ENCODE measurements at regions not wholly inside any gene's neighbourhood (a gene's known extent, or its start where the extent isn't known, plus 50 kb on each side); places are given as distances from the start of the nearest gene placed in this dataset.
"Not testable (repeated sequence)": the region's sequence is repeated elsewhere in the genome, so short reads cannot be mapped to it uniquely, and the experiment has no call there.

DNA sequence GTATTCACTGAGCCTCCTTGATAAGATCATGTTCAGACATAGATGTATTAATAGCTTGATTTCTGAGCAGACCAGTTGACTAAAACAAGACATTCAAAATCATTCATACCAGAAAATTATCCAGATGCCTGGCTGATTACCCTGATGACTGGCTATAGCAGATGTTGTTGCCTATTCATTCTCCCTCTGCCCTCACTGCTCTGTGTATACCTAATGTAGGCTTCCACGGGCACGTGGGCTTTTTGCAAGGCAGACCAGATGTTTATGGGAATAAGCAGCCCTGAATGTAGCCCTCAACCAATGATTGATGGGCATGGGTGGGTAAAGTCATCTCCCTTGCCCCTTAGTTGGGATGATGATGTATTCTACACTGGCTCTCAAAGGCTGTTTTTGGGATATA is 289.1 kb downstream of the MBD2 start:
- DNase-seq (ENCODE audit: low spot score), result no peak

DNA sequence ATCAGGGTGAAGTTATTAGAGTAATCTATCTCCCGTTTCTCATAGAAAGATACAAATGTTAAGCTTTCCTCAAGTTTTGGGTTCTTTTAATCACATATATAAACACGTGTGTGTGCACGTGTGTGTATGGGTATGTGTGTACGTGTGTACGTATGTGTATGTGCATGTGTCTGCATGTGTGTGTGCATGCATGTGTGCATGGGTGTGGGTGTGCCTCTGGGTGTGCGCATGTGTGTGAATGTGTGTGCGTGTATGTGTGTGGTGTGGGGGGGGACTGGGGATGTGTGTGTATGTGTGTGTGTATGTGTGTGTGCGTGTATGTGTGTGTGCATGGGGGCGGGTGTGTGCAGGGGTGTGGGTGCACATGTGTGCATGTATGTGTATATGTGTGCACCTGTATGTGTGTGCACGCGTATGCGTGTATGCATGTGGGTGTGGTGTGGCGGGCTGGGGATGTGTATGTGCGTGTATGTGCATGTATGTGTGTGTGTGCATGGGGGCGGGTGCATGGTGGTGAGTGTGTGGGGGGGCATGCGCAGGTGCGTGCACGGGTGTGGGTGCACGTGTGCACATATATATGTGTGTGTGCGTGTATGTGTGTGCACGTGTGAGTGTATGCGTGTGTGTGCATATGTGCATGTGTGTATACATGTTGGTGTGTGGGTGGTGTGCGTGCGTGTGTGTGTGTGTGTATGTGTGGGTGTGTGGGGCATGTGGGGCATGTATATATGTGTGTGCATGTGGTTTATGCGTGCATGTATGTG is 304.0 kb downstream of the MBD2 start:
- DNase-seq (ENCODE audit: low spot score), result no peak

DNA sequence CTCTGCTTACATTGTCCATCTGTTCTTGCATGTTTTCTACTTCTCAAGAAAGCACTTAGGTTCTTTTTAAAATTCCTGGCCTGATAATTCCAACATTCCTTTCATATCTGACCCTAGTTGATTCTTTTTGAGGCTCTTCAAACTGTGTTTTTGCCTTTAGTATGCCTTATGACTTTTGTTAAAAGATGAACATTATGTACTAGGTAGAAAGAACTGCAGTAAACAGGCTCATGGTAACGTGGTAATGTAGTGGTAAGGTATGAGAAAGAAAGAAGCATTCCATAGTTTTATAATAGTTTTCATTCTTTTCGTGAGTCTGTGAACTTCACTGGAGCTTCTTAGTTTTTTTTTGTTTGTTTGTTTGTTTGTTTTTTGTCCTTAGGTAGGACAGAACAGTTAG is 306.4 kb downstream of the MBD2 start:
- DNase-seq (ENCODE audit: low spot score), result no peak

DNA sequence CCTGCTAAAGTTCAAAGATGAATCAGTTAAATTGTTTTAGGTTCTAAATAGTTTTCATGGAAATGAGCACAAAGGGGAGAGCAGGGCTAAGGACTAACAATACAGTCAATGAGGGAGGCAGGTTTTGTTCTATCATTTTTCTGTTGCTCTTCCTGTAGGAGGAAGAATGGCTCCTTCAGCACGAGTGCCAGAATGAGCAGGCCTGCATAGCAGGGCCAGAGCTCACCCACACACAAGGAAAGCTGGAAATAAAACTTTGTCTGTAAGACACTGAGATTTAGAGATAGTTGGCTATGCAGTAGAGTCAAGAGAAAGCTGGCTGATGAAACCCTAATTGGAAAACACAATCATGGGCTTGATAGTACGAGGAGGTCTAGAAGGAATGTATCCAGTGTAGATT is 313.3 kb downstream of the MBD2 start:
- DNase-seq (ENCODE audit: low spot score), result no peak

DNA sequence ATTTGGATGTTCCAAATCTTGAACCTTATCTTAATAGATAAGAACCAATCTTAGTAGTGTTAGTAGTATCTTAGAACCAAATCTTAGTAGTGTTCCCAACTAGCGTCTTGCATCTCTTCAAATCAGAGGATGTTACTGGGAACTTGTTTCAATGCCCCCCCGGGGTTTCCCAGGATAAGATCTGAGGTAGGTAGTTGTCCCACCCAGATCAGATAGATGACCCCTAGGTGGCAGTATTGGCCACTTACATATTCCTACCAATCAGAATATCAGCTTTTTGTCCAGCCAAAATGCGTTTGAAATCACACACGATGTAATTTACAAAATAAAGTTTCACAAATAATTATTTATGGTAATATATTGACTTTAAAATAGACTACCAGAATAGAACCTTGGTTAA is 314.8 kb downstream of the MBD2 start:
- no peak for DNase-seq (ENCODE audit: low spot score)

DNA sequence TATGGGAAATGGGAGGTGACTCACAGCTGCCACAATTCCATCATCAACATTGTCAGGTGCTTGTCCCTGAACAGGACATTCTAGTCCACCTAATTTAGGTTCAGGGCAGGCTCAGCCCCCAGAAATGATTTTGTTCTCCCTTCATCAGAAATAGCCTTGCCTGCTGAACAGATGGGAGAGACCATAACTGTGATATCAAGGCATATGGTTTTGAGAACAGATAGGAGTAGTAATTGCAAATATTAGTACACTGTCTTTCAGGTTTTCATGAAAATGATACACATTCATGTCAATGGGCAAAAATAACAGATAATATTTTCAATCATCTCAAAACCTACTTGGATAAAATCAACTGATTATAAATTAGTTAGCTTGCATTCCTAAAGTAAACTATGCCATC is 316.5 kb downstream of the MBD2 start:
- DNase-seq (ENCODE audit: low spot score), result no peak

DNA sequence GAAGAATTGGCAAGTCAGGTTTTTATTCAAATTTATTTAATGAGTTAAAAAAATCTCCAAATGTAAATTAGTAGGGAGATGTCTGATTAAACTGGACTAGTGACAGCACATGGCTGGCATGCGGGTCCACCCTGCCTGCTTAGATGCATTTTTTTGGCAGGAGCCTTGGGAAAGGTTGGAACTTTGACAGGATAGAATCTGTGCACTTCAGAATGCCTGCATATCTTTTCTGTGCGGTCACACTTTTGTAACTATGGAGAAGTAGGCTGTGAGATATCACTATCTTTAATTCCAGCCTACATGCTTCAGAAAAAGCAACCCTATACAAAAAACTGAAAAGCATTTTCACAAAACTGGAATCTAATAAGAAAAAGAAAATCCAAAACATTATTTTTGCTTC is 317.8 kb downstream of the MBD2 start:
- peak; percentile 68 for DNase-seq (ENCODE audit: low spot score)

DNA sequence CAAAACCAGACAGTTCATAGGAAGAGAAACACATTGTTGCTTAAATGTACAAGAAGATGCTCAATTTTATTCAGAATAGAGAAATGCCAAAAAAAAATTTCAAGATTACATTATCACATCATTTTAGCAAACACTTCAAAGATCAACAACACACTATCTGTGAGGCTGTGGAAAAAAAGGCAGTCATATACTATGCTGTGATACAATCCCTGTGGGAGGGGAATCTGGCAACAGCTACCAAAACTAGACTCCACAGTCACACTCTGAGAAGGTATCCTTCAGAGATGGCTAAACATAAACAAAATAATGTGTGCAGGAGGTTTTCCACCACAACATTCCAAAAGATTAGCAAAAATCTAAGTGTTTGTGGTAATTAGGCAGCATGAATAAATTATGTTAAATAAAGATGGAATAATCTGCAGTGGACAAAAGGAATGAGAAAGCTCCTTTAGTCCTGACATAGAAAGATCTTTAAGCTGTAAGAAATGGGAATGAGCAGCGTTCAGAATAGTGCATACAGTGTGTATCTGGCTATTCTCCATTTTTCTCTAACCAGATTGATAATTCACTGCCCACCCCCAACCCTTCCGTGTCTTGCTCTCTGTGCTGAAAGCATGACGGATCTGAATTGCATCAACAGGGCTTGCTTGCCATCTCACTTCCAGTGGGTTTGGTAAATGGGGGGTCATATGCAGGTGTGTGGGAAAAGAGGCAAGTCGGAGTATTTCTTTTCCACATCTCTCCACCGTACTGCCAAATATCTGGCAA is 329.6 kb downstream of the MBD2 start:
- no peak for DNase-seq (ENCODE audit: low spot score)

DNA sequence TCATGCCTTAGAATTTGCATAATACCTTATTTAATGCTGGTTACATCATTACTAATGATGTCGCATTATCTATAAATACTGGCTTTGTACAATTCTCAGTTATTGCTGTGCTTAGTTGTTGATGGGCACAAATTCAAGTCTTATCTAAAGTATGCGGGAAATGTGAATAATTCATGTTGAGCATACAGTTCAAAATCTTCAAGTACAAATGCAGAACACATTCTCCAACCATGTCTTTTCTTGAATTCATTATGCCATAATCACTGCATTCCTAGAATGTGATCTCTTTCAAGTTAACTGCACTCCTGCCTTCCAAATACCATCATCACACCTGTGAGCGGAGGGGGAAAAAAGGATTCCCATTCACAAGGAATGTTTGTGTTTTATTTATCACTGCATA is 337.0 kb downstream of the MBD2 start:
- no peak for DNase-seq (ENCODE audit: low spot score)

DNA sequence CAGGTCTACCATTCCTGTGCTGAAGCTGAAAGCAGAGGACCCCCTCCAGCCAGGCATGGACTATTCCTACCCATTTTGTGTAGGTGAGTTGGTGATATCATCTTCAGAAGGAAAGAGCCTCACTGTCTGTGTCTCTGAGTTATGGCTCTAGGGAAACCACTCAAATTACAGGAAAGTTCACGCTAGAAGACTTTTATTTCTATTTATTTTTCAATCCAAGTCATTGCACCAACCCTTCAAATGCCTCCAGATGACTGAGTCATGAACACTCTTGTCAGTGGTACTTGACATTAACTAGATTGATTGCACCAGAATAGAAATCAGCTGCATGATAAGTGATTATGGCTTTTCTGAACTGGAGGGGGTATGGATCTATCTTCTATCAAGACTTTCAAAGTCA is 338.4 kb downstream of the MBD2 start:
- no peak for DNase-seq (ENCODE audit: low spot score)

DNA sequence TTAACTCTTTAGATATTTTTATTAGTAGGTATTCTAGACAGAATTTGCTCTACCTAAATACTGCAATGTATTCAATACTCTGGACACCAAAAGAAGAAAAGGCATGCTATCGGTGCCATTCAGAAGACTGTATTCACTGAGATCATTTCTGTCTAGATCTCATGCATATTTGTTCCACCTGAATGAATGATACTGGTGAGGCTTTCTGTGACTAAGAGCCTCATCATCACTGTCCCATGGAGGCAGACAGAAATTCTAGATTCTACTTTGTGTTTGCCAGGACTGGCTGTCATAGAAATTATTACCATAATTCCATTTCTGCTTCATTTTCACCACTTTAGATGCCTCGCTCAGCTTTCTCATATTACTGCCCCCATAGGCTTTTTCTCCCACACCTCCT is 340.7 kb downstream of the MBD2 start:
- DNase-seq (ENCODE audit: low spot score), result no peak

DNA sequence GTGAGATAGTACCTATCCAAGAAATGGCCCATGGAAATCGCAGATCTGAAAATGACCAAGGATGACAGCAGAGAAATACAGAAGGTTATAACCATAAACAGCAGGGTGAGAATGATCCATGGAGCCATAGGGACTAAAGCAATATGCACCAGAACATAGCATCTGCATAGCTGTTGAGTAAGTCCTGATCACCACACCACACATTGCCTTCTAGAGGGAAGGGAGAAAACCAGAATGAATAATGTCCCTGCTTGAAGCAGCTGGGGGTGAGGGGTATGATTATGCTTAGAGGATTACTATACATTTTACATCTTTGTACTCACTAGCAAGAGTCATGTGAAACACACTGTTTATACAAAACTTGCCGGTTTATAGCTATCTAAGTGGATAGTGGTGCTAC is 350.4 kb downstream of the MBD2 start:
- DNase-seq (ENCODE audit: low spot score), result no peak

DNA sequence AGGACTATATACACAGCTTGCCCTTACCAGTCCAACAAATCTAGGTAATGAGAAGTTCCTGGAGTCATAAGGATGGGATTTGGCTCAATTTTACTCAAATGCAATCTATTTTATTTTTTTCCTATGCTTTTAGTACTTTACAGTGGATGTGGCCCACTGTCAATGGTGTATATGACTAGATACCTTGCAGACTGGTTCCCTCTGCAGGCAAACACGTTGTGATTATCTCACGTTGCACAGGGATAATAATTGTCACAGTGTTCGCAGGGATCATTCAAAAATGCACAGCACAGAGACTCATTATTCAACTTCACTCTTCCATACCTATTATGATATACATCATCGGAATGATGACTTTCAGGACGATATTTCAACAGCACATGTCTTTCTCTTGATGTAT is 359.7 kb downstream of the MBD2 start:
- DNase-seq (ENCODE audit: low spot score), result no peak

DNA sequence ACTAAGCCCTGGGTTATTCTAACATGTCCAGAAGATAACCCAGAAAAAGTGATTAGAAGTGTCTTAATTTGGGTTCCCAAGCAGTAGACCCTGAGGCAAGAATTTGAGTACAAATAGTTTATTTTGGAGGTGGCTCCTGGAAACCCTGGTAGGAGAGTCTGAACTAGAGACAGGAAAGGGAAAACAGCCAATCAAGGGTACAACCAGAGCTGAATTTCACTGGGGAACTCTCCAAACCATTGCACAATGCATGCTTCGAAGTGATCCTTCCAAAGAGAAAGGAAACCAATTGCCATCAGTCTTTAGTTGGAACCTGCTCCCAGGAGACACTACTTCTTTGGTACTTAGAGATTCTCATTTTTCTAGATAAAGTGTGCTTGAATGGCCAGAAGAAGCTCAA is 361.5 kb downstream of the MBD2 start:
- DNase-seq (ENCODE audit: low spot score), result no peak

DNA sequence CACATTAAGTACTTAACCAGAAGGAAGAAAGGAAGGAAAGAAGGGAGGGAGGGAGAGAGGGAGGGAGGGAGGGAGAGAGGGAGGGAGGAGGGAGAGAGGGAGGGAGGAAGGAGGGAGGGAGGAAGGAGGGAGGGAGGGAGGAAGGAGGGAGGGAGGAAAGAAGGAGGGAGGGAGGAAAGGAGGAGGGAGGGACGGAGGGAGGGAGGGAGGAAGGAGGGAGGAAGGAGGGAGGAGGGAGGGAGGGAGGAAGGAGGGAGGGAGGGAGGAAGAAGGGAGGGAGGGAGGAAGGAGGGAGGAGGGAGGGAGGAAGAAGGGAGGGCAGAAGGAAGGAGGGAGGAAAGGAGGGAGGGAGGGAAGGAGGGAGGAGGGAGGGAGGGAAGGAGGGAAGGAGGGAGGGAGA is 363.3 kb downstream of the MBD2 start:
- DNase-seq (ENCODE audit: low spot score), result no peak

DNA sequence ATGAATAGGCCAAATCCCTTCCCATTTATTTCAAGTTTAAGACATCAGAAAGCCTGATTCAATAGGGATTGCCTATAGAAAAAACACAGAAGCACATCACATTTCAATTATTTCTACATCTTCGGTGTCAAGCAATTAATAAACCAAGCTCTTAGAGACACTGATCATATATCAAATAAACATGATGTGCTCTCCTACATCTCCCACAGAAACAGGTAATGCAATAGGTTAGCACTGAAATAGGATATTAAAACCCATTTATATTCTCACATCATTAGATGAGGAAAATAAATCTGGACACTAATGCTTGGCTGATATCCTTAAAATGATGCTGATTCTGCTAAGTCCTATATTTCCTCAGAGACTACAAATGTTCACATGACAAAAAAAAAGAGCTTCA is 364.7 kb downstream of the MBD2 start:
- DNase-seq (ENCODE audit: low spot score), result no peak

DNA sequence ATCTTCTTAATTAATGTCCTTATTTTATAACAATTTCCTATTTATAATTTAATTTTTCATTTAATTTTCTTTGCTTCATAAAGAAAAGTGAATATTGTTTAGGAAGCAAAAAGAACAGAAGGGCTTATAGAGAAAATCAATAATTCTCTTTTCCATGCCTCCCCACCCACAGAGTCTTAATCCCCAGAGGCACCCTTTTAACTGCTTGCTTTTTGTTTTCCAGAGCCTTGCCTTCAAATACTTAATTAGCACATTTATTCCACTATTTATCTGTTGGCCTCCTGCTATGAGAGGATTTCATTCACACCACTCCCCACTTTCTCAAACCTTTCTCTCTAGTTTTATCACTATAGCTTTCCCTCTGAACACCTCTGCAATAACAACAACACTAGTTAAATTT is 373.6 kb downstream of the MBD2 start:
- DNase-seq (ENCODE audit: low spot score), result no peak

DNA sequence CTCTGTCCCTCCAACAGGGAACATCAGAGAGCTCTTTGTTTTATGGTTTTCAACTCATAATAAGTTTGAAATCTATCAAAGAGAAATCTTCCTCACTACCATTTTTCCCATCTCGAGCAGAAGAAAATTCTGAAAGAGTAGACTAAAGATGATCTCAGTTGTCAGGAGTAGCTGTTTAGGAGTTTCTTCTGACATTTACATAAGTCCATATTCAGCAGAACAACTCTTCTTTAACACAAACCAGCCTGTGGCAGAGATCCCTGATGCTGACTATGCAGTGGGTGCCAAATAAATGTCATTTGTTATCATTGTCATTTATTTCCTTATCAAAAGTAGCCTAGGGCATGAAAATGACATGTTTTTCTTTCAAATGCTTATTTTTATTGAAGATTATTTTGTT is 380.7 kb downstream of the MBD2 start:
- DNase-seq (ENCODE audit: low spot score), result no peak

DNA sequence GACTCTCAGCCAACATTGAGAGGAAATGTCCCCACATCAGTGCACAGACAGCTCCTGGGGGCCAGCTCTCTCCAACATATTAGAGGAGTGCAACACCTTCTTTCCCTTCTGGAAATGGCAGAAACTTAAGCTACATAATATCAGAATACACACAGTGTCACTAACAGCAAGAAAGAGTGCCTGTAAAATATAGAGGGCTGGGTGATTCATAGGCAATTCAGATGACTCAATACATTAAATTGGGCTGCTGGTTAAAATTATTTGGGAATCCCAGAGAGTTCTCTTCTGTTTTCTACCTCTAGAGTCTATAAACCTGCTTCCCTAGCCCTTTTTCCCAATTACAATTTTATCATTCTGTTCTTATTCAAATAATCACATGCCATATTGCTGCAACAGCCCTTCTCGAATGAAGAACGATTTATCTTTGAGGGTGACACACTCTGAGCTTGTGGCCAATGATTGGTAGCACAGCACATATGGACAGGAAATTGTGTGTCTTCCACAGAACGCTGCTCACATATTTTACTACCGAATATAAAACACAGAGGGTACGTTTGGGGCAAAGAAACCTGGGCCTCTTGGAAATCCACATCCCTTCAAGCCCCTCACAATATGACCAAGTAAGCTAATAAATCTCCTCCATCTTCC is 381.2 kb downstream of the MBD2 start:
- no peak for DNase-seq (ENCODE audit: low spot score)

DNA sequence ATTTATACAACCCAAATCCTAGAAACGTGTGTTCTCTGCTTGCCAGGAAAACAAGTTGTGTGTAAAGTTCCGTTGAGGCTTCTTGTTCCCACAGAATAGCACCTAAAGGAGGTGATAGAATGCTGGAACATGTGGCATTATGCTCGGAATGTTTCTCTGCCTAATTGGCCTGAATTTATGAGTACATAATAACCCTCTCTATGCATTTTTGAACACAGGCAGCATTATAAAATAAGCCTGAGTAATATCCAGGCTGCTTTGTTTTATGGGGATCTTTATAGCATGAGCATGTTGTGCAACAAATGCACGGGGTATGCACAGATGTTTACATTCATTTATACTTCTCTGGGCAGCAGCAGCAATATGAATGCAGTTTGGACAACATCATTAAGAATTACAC is 385.7 kb downstream of the MBD2 start:
- peak; percentile 3 for DNase-seq (ENCODE audit: low spot score)

DNA sequence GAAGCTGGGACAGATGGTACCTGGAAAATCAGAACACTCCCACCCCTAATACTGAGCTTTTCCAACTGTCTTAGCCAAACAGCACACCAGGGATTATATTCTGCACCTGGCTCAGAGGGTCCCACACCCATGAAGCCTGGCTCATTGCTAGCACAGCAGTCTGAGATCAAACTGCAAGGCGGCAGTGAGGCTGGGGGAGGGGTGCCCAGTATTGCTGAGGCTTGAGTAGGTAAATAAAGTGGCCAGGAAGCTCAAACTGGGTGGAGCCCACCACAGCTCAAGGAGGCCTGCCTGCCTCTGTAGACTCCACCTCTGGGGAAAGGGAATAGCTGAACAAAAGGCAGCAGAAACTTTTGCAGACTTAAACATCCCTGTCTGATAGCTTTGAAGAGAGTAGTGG is 403.3 kb downstream of the MBD2 start:
- not testable (repeated sequence) for DNase-seq (ENCODE audit: low spot score)

DNA sequence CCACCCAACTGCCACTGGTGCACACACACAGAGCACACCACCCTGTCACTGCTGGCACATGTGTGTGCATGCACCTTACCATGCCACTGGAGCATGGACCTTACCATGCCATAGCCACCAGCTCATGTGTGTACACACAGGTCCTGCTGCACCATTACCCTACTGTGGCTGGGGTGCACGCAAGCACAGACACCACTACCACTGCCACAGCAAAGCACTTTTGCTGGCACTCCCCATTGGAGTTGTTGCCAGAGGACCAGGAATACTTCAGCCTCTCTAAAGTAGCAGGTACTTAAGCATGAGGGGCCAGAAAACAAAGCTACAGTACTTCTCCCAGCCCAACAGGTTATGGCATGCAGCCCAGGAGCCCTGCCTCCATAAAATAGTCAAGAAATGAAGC is 404.8 kb downstream of the MBD2 start:
- no peak for DNase-seq (ENCODE audit: low spot score)

DNA sequence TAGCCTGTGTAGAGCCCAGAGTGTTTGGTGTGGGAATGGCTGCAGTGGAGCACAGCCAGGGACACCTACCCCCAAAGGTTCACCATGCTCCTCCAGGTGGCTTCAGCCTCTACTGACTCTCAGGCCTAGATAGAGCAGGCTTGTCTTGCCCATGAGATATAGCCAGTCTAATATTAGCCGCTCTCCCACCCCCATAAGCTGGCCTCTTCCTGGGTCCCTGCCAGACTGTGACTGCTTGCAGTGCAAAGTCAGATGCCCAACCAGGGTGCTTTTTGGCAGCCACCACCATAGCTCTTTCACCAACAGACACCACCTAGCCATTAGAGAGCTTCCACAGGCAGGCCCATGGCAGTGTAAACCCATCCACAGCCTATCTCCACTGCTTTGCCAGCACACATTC is 405.3 kb downstream of the MBD2 start:
- no peak for DNase-seq (ENCODE audit: low spot score)
